ENCODE measurements at regions not wholly inside any gene's neighbourhood (a gene's known extent, or its start where the extent isn't known, plus 50 kb on each side); places are given as distances from the start of the nearest gene placed in this dataset.

- DNase-seq = no peak
These were observed 59.8 kb upstream of the ARHGEF3 start for GRCh38 chr3:56861511-56861910.

GRCh38 chr3:56860939-56861338, 59.2 kb upstream of the ARHGEF3 start:
- no peak for DNase-seq

- DNase-seq = no peak
These were observed 58.6 kb upstream of the ARHGEF3 start for GRCh38 chr3:56860351-56860750.

- DNase-seq = no peak
These were observed 56.6 kb upstream of the ARHGEF3 start for GRCh38 chr3:56858331-56858730.

GRCh38 chr3:56857178-56857577, 55.4 kb upstream of the ARHGEF3 start:
- DNase-seq = no peak

- no peak for DNase-seq
These were observed 55.0 kb upstream of the ARHGEF3 start for GRCh38 chr3:56856752-56857151.

GRCh38 chr3:56855856-56856512, 54.2 kb upstream of the ARHGEF3 start:
- DNase-seq = no peak

GRCh38 chr3:56854856-56855611, 53.3 kb upstream of the ARHGEF3 start:
- no peak for DNase-seq

GRCh38 chr3:56851966-56852884, 50.5 kb upstream of the ARHGEF3 start:
- no peak for DNase-seq
